NCI-H748 treated with DMSO at 0.1 percent for 48 hours (cell line): ENCODE measurements at regions not wholly inside any gene's neighbourhood (a gene's known extent, or its start where the extent isn't known, plus 50 kb on each side); places are given as distances from the start of the nearest gene placed in this dataset.
"Not testable (repeated sequence)": the region's sequence is repeated elsewhere in the genome, so short reads cannot be mapped to it uniquely, and the experiment has no call there.

Experiments used
- DNase-seq: peaks from one replicate; lab custom pipeline; 2025; lab: John Stamatoyannopoulos, UW

DNA sequence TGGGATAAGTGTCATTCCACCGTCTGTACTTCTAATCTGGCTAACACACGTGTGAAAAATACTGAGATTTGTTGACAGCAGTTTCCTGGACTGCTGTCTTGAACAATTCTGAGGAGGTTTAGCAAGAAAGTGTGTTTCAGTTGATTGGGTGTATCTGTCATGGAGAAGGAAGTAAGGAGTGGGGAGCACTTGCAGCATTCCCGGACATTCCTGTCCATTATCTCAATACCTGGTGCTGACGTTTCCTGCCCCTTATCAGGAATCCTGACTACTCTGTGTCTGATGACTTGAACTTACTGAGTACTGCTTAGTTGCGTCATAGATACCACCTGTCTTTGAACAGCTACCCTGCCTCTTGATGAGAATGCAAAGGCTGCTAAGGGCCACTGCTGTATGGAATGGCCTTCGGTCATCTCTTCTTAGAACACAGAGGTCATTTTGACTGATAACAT, 72.0 kb upstream of the VKORC1L1 start:
- DNase-seq: no peak

DNA sequence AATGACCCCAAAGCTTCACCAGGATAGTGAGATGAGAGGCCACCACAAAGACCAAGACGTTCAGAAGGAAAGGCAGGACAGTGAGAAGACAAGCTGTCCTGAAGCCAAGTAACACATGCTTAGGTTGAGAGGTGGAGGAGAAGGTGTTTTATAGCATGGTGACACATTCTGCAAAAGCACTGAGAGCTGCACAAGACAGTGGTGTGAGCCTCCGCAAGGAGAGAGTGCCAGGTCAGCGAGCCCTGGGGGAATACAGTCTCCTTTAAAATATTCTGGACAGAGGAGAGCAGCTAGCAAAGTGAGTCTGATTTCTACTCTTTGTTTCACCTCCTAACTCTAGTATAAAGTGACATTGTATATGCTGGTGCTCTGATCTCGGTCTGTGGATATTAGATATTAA, 68.0 kb upstream of the VKORC1L1 start:
- no peak for DNase-seq

DNA sequence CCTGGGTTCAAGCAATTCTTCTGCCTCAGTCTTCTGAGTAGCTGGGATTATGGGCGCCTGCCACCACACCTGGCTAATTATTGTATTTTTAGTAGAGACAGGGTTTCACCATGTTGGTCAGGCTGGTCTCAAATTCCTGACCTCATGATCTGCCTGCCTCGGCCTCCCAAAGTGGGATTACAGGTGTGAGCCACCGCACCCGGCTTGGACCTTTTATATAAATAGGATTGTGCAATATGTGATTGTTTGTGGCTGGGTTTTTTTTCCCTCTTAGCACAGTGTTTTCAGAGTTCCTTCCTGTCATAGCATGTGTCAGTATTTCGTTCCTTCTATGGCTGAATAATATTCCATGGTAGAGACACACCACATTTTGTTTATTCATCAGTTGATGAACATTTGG, 65.8 kb upstream of the VKORC1L1 start:
- not testable (repeated sequence) for DNase-seq

DNA sequence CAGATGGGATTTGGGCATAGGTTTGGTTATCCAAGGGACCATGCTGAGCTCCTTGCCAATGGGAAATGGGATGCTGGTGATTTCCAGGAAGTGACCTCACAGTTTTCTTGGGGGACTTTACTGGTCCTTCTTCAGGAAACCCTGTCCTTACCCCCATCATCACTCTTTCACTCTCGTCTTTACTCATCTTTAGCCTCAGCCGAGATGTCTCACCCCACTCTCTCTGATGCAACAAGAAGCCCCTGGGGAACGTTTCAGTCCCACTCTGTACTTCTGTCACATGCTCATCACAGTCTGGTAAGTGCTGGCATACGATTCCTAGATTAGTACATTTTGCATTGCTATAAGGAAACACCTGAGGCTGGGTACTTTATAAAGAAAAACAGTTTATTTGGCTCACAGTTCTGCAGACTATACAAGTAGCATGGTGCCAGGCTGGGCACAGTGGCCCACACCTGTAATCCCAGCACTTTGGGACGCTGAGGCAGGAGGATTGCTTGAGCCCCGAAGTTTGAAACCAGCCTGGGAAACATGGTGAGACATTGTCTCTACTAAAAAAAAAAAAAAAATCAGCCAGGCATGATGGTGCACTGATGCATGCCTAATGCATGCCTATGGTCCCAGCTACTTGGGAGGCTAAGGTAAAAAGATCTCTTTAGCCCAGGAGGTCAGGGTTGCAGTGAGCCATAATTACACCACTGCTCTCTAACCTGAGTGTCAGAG, 63.5 kb upstream of the VKORC1L1 start:
- no peak for DNase-seq

DNA sequence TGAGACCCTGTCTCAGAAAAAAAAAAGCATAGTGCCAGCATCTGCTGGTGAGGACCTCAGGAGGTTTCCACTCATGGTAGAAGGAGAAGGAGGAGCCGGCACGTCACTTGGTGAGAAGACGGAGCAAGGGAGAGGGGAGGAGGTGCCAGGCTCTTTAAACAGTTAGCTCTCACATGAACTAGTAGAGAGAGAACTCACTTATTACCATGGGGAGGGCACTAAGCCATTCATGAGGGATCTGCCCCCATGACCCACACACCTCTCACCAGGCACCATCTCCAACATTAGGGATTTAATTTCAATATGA, 62.9 kb upstream of the VKORC1L1 start:
- no peak for DNase-seq

DNA sequence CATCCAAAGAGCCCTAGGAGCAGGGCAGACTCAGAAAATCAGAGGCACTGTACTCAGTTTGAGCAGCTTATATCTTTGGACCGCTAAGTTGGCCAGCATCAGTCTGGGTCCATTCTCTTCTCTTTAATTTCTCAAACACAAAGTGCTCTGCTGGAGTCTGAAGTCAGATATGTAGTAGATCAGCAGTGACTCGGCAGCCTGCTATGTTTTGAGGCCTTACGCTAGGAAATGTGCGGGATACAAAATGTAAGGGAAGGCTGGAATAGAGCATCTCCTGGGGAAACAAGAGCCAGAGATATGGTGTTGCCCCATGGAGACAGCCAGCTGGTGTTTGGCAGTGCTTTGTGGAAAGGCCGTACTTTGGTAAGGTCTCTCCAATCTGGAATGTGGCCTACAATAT, 60.6 kb upstream of the VKORC1L1 start:
- no peak for DNase-seq

DNA sequence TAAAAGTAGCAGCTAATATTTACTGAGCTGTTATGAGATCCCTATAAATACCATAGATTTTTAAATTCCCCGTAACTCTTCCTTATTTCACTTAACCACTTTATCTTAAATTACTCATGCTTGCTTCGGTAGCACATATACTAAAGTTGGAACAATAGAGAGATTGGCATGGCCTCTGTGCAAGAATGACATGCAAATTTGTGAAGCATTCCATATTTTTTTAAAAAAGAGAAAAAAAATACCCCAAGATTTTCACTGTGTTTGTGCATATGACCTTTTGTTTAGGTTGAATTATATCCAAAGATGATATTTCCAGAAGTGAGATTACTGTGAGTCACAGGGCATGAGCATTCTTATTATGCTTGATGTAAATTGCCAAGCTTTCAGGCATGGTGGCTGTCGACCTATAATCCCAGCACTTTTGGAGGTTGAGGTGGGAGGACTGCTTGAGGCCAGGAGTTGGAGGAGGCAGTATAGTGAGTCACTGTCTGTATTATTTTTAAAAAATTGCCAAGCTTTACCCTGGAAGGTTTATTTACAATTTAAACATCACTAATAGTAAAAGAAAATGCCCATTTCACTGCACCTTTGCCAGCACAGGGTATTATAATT, 58.2 kb upstream of the VKORC1L1 start:
- not testable (repeated sequence) for DNase-seq

DNA sequence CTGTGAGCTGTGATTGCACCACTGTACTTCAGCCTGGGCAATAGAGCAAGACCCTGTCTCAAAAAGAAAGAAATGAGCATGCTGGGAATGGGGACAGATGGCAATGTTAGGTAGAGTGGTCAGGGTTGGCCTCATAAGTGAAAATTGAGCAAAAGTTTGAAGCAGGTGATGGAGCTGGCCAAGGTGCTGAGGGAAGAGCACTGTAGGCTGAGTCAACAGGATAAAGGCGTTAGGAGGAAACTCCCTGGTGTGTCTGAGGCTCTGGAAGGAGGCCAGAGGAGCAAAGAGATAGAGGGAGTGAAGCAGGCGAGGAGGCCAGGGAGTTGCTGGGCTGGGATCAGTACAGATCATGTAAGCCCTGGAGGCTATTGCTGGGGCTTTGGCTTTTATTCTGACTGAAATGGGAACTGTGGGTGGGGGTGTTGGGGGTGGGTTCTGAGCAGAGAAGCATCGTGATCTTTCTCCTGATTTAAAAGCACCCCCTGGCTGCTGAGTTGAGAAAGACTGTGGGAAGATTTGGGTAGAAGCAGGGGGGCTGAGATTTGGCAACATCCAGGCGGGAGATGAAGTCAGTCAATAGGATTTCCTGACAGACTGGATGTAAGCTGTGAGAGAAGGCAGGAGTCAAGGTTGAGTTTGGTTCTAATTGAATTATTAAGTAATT, 52.5 kb upstream of the VKORC1L1 start:
- DNase-seq: no peak
